ENCODE measurements at regions not wholly inside any gene's neighbourhood (a gene's known extent, or its start where the extent isn't known, plus 50 kb on each side); places are given as distances from the start of the nearest gene placed in this dataset.

GRCh38 chr11:29336727-29337575, 679.9 kb downstream of the KCNA4 start:
- no peak for DNase-seq

- DNase-seq: no peak
Observed at GRCh38 chr11:29334776-29335130, 682.1 kb downstream of the KCNA4 start.

- DNase-seq: peak; percentile 69
Observed at GRCh38 chr11:29333993-29334775, 682.6 kb downstream of the KCNA4 start.

GRCh38 chr11:29331451-29332010, 685.3 kb downstream of the KCNA4 start:
- DNase-seq: no peak

- peak; percentile 80 for DNase-seq
Observed at GRCh38 chr11:29328961-29329441, 687.8 kb downstream of the KCNA4 start.

GRCh38 chr11:29327891-29328290, 688.9 kb downstream of the KCNA4 start:
- DNase-seq: no peak

- no peak for DNase-seq
Observed at GRCh38 chr11:29326757-29327156, 690.1 kb downstream of the KCNA4 start.

- DNase-seq: no peak
Observed at GRCh38 chr11:29324328-29324727, 692.5 kb downstream of the KCNA4 start.

- peak; percentile 62 for DNase-seq
Observed at GRCh38 chr11:29321293-29322132, 695.3 kb downstream of the KCNA4 start.

- no peak for DNase-seq
Observed at GRCh38 chr11:29320196-29320595, 696.6 kb downstream of the KCNA4 start.

- no peak for DNase-seq
Observed at GRCh38 chr11:29319210-29319609, 697.6 kb downstream of the KCNA4 start.

- DNase-seq: no peak
Observed at GRCh38 chr11:29318134-29318845, 698.5 kb downstream of the KCNA4 start.

- no peak for DNase-seq
Observed at GRCh38 chr11:29317694-29318093, 699.1 kb downstream of the KCNA4 start.

GRCh38 chr11:29315275-29315674, 701.6 kb downstream of the KCNA4 start:
- no peak for DNase-seq

GRCh38 chr11:29314211-29314610, 702.6 kb downstream of the KCNA4 start:
- no peak for DNase-seq

- DNase-seq: no peak
Observed at GRCh38 chr11:29312812-29313211, 704.0 kb downstream of the KCNA4 start.

GRCh38 chr11:29310725-29311342, 706.0 kb downstream of the KCNA4 start:
- DNase-seq: no peak

- no peak for DNase-seq
Observed at GRCh38 chr11:29309992-29310391, 706.8 kb downstream of the KCNA4 start.

- DNase-seq: no peak
Observed at GRCh38 chr11:29306527-29306926, 710.3 kb downstream of the KCNA4 start.

- no peak for DNase-seq
Observed at GRCh38 chr11:29305456-29306232, 711.2 kb downstream of the KCNA4 start.

GRCh38 chr11:29300420-29300819, 716.4 kb downstream of the KCNA4 start:
- no peak for DNase-seq
